GM12892 (cell line): ENCODE measurements at regions not wholly inside any gene's neighbourhood (a gene's known extent, or its start where the extent isn't known, plus 50 kb on each side); places are given as distances from the start of the nearest gene placed in this dataset.

ENCODE experiments used
- POLR2A ChIP-seq: IDR thresholded peaks from 2 replicates; pipeline ENCODE4 v1.6.1; 2011; ENCODE audit warnings: low read depth, low read length, control low read depth
- POLR2AphosphoS5 ChIP-seq: IDR thresholded peaks from 2 replicates; pipeline ENCODE4 v1.6.1; 2011; ENCODE audit warnings: low read depth, low read length, control low read depth
- TAF1 ChIP-seq: IDR thresholded peaks from 2 replicates; pipeline ENCODE4 v1.6.1; 2011; ENCODE audit warnings: low read depth, mild to moderate bottlenecking, control low read depth, low read length, borderline replicate concordance

GRCh38 chr1:118615066-118615465, 373.1 kb downstream of the TBX15 start:
- TF ChIP-seq POLR2A = no peak
- TF ChIP-seq POLR2AphosphoS5 = no peak
- no peak for TF ChIP-seq TAF1
